ENCODE measurements at regions not wholly inside any gene's neighbourhood (a gene's known extent, or its start where the extent isn't known, plus 50 kb on each side); places are given as distances from the start of the nearest gene placed in this dataset.
"Not testable (repeated sequence)": the region's sequence is repeated elsewhere in the genome, so short reads cannot be mapped to it uniquely, and the experiment has no call there.

GRCh38 chr12:107375231-107375630 is 281.9 kb upstream of the CRY1 start:
- Histone ChIP-seq H3K27ac (no peak overlapping the region), H3K4me3 (no peak overlapping the region), H3K4me1 (peaks cover 0 to 10% (median 0%) of the 10 kb centered on the region in 4 donors), H3K36me3 (no peaks in the 10 kb centered on the region), H3K9me3 (no peaks in the 10 kb centered on the region), H3K27me3 (no peaks in the 10 kb centered on the region)
- DNase-seq: no peak
- TF ChIP-seq POLR2A (IDR thresholded peaks at IDR 0.05): no peak
- no peak for TF ChIP-seq CTCF (IDR thresholded peaks at IDR 0.05)

DNA sequence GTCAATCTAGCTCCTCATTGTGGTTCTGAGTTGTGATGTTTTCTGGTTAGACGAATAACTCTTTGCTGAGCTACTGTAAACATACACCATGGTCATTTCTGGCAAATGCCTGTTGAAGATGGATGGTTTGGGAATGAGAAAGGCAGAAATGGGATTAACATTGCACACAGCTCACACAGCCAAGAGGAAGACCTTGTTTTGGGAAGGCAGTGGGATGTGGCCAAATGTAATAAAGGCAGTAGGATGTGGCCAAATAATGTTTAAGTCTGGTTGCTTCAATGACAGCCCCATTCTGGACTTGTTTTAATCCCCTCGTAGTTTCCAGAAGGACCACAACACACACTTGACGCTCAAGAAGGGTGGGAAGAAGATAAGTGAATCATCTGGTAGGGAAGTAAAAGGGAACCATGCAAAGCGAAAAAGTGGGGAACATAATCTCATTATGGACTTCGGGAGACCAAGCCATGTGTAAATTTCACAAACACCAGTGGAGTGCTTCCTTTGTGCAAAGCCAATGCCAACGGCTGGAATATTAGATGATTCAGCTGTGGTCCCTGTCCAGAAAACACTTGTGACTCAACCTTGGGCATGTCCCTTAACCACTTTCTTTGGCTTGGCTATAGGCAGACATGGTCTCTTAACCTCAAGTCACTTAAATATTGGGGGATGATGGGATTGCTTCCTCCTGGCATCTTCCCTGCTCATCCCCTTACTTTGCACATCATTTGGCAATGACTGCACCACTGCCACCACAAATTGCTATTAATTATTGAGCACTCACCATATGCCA is 284.4 kb upstream of the CRY1 start:
- no peak overlapping the region for H3K4me3 ChIP-seq
- H3K27me3 ChIP-seq: no peaks in the 10 kb centered on the region
- H3K36me3 ChIP-seq: no peaks in the 10 kb centered on the region
- no peak for DNase-seq
- H3K27ac ChIP-seq: no peak overlapping the region
- TF ChIP-seq CTCF (IDR thresholded peaks at IDR 0.05) (no peak), POLR2A (IDR thresholded peaks at IDR 0.05) (no peak)
- peaks cover 0 to 13% (median 0%) of the 10 kb centered on the region in 4 donors for H3K4me1 ChIP-seq
- H3K9me3 ChIP-seq: no peaks in the 10 kb centered on the region

- DNase-seq: no peak
- Histone ChIP-seq H3K27ac (no peak overlapping the region), H3K27me3 (no peaks in the 10 kb centered on the region), H3K9me3 (no peaks in the 10 kb centered on the region), H3K4me3 (no peak overlapping the region), H3K4me1 (peaks cover 0 to 13% (median 0%) of the 10 kb centered on the region in 4 donors), H3K36me3 (no peaks in the 10 kb centered on the region)
- TF ChIP-seq POLR2A (IDR thresholded peaks at IDR 0.05): no peak
- no peak for TF ChIP-seq CTCF (IDR thresholded peaks at IDR 0.05)
Observed at GRCh38 chr12:107378609-107379008, 285.3 kb upstream of the CRY1 start.

DNA sequence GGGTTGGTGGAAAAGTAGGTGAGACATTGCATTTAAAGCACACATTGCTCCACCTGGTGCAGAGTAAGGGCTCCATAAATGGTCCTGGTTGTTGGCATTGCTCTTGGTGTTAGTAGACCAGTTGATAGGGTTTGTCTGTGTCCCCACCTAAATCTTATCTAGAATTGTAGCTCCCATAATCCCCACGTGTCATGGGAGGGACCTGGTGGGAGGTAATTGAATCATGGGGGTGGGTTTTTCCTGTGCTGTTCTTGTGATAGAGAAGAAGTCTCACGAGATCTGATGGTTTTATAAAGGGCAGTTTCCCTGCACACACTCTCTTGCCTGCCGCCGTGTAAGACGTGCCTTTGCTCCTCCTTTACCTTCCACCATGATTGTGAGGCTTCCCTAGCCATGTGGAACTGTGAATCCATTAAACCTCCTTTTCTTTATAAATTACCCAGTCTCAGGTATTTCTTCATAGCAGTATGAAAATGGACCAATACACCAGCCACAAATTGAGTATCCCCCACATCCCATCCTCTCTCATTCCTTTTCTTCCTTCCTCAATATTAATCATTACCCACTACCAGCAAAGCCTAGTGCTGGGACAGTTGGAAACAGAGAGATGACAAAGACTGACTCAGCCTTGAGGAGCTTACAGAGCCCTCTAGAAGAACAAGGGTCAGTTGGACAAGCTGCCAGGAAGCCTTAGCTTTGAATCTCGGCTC is 285.9 kb upstream of the CRY1 start:
- not testable (repeated sequence) for H3K27me3 ChIP-seq, H3K36me3 ChIP-seq, H3K9me3 ChIP-seq, H3K4me3 ChIP-seq
- peaks cover 0 to 13% (median 0%) of the 10 kb centered on the region in 4 donors for H3K4me1 ChIP-seq
- peak in 1 of 3 donors; percentile 71 for DNase-seq
- peak overlapping the region in 1 of 4 donors; percentile 68 for H3K27ac ChIP-seq

- Histone ChIP-seq H3K4me3 (no peak overlapping the region), H3K4me1 (peaks cover 0 to 13% (median 0%) of the 10 kb centered on the region in 4 donors), H3K27ac (peak overlapping the region in 1 of 4 donors; percentile 68), H3K36me3 (no peaks in the 10 kb centered on the region), H3K27me3 (no peaks in the 10 kb centered on the region), H3K9me3 (no peaks in the 10 kb centered on the region)
- no peak for DNase-seq
- TF ChIP-seq CTCF (IDR thresholded peaks at IDR 0.05): no peak
- no peak for TF ChIP-seq POLR2A (IDR thresholded peaks at IDR 0.05)
Observed at GRCh38 chr12:107379852-107380567, 286.7 kb upstream of the CRY1 start.

GRCh38 chr12:107384645-107385044 is 291.3 kb upstream of the CRY1 start:
- peaks cover 0 to 7% (median 0%) of the 10 kb centered on the region in 4 donors for H3K4me1 ChIP-seq
- H3K27me3 ChIP-seq: no peaks in the 10 kb centered on the region
- no peak overlapping the region for H3K4me3 ChIP-seq
- no peak overlapping the region for H3K27ac ChIP-seq
- DNase-seq: no peak
- no peaks in the 10 kb centered on the region for H3K36me3 ChIP-seq
- TF ChIP-seq CTCF (IDR thresholded peaks at IDR 0.05) (no peak), POLR2A (IDR thresholded peaks at IDR 0.05) (no peak)
- H3K9me3 ChIP-seq: no peaks in the 10 kb centered on the region

Data from Peyer's patch (tissue), 4 donors.